GM18907 (cell line): ENCODE measurements at regions not wholly inside any gene's neighbourhood (a gene's known extent, or its start where the extent isn't known, plus 50 kb on each side); places are given as distances from the start of the nearest gene placed in this dataset.

Experiments used
- ATAC-seq: cut with Tn5 transposase; IDR thresholded peaks from one replicate; pipeline ENCODE4 v1.9.1; 2021; ENCODE audit warnings: mild to moderate bottlenecking, moderate library complexity; ENCODE audit not compliant: unreplicated experiment

DNA sequence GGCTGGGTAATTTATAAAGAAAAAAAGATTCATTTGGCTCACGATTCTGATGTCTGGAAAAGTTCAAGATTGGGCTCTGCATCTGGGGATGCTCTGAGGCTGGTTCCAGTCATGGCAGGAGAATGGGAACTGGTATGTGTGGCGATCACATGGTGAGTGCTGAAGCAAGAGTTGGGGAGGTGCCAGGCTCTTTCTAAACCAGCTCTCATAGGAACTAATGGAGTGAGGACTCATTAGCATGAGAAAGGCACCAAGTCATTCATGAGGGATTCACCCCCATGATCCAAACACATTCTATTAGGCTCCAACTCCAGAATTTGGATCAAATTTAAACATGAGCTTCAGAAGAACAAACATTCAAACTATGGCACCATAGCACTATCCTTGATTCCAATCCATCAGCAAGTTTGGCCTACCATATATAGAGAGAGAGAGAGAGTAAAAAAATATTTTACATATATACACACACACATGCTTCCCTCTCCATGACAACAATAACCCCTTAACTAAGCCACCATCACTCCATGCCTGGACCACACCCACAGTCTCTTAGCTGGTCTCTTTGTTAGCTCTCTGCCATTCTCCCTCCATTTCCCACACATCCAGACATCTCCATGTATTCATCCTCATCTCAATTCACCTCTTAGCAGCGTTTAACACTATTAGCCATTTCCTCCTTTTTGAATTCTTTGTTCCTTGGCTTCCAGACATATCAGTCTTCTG lies 57.9 kb downstream of the NPY start:
- ATAC-seq: no peak

DNA sequence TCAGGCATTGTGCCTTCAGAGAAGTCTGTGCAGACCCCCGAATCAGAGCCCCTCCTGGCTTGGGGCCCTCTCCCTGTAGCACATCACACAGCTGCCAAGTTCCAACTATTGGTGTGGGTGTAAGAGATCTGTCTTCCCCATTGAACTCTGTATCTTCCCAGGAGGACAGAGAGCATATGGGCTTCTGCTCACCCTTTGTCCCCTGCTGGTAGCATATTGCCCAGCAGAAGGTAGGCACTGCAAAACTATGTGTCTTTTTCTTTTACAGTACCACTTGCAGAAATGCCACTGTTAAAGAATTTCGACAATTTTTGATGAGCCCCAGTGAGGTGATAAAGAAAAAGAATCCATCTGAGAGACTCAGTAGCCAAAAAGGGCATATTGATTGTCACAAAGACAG lies 59.6 kb downstream of the NPY start:
- ATAC-seq: no peak

DNA sequence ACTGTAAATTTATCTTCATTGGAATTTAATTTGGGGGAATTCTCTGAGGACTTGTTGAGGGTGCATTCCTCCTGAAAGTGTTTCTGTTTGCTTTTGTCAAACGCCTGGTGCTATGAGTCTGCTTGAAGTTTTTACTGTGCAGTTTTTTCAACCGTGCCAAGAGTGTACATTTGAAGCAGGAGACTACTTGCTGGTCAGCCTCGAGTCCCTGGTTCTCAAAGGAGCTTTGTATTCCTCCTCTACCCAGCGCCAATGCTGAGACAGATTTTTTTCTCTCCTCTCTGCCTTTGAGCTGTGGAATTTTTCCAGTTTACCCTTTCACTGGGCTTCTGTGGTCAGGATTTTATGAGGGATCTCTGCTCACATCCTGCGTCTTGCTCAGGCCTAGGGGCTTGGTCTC lies 62.1 kb downstream of the NPY start:
- ATAC-seq: no peak

DNA sequence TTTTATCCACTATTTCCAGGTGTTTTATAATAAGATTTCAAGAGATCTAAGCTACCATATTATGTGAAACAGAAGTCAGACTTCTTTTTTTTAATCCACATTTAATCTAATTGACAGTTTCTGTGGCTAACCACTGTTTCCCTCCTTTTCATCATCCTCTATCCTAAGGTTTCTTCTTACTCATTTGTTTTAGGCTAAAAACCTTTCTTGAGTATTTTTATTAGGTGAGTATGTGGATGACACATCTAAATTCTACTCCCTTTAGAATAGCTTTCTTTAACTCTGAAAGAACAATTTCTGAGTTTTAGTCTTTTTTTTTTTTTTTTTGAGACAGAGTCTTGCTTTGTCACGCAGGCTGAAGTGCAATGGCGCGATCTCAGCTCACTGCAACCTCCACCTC lies 62.7 kb downstream of the NPY start:
- no peak for ATAC-seq

DNA sequence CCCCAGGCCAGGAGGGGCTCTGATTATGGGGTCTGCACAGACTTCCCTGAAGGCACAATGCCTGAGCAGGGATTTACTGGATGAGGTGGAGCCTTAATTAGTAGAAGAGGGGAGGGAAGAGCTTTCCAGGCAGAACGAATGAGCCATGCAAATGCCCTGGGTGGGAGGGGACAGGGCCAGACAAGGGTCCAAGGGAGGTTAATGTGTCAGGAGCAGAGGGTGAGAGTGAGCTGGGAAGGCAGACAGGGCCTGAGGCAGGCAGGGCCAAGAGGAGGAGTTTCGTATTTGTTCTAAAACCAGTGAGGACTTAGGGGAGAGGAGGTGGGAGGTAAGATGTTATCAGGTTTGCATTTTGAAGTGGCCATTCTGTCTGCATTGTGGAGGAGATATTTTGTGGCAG lies 65.3 kb downstream of the NPY start:
- ATAC-seq: no peak

DNA sequence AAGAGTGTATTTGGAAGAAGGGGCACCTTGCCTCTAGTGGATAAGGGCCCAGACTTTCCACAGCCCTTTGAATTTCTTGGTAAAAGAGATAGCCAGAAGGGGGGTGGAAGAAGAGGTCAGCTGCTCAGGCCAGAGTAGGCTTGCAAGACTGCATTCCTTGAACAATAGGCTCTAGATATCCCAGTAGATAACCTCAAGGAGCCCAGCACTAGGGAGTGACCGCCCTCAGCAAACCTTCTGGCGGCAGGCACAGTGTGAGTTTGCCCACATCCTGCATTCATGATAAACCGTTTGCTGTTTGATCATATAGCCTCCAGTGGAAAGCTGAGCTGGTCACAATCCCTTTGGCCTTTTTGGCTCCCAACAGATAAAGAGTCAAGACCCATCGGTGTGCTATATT lies 70.5 kb downstream of the NPY start:
- ATAC-seq: no peak

DNA sequence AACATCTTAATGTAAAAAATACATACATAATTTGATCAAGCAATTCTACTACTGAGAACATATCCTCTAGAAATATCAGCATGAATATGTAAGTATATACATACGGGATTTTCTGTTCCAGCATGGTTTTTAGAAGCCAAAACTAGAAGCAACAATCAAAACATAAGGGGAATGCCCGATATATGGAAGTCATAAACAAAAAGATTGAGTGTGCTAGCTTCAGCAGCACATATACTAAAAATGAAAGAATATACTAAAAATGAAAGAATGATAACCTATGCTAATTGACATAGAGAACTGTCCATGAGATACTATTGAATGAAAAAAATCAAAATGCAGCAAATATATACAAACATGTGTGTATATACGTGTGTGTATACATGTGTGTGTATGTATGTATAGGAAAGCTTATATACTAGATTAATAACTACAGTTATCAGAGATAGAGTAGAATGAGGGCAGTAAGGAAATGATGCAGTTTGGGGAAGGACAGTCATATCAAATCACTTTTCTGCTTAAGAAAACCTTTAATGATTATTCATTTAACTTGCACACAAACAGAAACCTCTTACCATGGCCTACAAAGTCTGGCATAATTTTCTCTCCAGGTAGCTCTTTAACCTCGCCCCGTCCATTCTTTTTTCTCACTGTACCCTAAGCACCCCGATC lies 72.9 kb downstream of the NPY start:
- ATAC-seq: no peak

DNA sequence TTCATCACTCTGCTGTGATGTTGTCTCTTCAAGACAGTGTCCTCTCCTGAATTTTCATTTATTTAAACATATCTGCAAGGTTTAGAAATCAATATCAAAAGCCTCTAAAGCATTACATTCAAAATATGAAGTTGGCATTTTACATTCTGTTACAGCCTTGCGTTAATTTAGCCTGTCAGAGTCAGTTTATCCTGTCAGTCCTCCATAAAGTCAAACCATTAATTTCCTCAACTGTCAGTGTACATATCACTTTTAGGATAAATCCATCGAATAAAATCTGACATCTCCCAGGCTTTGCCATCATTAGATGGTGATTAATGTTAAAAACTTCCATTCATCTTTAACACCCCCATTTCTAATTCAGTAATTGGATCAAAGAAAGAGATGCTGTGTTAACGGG lies 77.0 kb downstream of the NPY start:
- no peak for ATAC-seq

DNA sequence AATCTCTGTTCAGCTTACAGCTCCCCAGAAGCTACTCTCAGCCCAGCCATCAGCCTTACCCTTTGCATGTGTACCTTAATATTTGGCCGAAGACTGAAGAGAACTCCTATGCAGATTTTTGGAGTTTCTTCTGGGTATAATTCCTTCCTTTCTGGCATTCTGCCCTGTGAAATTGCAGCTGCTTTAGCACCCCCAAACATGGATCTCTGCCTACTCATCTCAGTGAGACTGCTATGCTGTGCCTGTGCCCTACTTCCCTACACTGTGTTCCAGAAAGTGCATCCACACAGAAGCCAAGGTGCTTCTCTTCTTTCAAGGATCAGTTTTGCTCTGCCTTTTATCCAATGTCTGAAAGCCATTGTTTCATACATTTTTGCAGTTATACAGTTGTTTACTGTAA lies 81.6 kb downstream of the NPY start:
- no peak for ATAC-seq

DNA sequence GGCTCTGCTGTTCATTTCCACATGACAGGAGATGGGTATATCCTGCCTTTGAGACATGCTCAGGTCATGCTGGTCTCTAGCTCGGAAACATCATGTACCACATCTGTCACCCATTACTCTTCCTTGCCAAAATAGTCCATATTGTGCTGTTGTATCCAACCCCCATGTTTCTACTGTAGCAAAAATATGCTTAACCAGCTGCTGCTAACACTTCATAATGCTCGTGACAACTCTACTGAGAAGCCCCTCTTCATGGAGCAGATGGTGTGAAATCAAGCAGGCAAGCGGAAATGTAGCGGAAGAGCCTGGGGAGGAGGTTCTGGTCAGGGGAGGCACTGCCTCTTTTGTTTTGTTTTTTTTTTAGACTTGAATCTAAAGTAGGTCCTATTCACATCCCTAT lies 82.9 kb downstream of the NPY start:
- ATAC-seq: no peak

DNA sequence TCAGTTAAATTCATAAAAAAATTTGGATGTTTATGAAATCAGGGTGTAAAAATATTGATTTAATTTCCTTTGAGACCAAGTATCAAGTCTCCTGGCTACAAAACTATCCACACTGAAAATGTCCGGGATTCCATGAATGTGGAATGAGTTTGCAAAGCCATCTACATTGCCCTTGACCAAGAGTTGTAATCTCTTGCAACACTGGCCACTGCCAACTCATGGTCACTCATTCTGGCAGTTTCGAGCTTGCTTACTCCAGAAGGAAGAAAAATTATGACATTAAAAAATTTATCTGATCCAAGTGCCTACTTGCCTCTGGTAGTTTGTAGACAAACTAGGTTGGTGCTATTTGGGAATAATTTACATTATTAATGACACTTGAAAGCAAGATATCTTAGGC lies 84.2 kb downstream of the NPY start:
- ATAC-seq: no peak

DNA sequence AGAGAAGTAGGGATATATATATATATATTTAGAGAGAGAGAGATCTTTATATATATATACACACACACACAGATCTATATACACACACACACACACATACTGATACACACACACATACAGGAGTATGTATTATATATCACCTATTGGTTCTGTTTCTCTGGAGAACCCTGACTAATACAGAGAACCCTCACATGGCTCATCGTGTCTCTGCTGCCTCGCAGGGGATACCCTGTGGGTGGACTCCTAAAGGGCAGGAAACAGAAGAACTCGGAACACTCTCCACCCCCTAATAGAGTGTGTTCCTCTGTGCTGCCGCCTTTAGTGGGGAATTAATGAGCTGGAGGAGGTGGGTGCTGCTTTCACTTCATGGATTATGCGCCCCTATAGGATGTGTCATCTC lies 86.6 kb downstream of the NPY start:
- no peak for ATAC-seq

DNA sequence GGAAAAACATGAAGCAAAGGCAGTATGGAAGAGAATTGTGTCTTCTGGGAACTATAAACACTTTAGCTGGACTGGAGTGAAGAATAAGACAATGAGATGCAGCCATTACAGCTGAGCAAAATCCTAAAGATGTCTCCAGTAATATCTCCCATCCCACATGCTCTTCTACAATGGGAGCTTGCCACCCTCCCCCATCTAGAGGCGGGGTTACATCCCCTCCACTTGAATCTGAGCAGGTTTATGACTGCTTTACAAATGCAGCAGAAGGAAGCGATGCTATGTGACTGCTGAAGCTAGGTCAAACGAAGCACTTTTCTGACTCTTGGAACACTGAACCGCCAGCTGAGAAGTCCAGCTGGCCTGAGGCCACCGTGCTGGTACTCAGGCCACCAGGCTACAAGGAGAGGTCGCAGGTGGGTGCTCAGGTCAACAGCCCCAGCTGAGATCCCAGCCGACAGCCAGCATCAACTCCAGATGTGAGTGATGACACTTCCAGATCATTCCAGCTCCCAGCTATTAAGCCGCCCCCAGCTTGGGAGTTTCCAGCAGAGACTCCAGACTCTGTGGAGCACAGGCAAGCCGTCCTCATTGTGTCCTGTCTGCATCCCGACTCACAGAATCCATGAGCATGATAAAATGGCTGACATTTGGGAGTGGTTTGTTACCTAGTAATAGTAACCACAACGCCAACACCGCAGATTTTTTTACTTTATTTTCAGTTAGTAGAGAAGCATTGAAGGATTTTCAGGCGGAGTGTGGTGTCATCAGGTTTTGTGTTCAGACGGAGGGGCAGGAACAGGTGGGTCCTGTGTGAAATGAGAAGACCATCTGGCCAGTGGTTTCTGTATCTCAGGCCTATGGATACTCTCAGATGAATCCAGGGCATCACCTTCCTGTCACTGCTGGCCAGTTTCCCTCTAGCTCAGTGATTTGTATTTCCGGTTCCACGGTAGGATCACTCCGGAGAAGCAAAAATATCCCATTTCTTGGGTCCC lies 89.3 kb downstream of the NPY start:
- no peak for ATAC-seq

DNA sequence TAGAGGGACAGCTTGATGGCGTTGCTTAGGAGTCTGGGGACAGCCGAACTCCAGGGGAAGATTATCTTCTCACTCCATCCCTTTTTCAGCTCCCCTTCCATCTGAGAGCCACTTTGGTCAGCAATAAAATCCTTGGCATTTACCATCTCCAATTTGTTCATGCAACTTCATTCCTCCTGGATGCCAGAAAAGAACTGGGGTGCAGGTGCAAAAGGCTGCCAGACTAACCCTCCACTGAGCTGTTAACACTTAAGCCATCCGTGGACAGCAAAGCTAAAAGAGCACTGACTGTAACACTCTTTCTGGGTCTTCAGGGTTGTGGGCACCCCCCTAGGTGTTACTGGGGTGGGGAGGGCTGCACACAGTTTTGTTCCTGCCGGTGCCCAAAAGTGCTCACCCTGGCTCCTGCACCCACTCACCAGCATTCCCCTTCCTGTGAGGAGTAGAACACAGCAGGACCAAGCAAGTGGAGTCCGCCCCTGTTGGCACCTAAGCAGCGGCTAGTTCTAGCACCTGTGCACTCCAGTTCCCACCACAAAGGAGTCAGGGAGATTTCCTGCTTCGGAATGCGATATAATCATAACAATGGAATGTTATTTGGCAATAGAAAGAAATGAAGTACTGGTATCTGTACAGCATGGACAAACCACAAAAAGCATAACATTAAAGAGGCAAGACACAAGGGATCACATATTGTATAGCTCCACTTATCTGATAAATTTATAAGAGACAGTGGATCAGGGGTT lies 95.1 kb downstream of the NPY start:
- no peak for ATAC-seq

DNA sequence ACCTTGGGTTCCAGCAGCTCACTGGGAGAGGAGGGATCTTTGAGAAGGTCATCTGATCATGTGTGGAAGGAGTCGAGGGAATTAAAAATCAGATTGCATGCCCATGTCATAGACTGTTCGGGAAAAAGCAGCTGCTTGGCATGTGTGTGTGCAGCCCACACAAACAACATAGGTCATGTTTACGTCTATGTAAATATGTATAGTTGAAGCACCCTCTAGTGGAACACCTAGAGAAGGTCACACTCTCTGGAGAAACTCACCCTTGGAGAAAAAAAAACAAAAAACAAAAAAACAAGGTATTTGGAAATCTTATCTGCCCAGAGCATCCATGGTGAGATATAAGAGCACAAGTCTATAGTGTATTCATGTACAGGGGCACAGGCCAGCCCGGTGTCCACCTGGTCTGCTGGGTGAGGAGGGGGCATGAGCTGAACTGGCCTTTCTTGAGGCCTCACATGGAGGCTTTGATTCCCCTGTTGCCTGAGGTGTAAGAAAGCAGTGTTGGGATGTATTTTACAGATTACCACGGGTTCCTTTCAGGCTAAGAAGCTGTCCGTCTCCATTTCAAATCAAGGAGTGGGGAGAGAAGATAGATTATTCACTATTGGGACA lies 98.0 kb downstream of the NPY start:
- ATAC-seq: no peak

DNA sequence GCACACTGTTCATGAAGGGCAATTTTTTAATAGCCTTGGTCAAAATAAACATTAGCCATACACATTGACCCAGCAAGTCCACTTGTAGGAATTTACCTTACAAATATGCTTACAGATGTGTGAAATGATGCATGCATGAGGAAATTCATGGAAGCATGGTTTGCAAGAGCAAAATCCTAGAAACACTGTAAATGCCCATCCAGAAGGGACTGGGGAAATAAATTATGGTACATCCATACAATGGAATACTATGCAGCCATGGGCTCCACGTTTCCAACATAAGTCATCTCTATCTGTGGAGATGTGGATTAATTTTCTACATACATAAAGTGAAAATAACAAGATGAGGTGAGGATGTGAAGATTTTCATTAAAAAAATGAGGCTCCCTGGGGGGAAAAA lies 99.1 kb downstream of the NPY start:
- ATAC-seq: no peak

DNA sequence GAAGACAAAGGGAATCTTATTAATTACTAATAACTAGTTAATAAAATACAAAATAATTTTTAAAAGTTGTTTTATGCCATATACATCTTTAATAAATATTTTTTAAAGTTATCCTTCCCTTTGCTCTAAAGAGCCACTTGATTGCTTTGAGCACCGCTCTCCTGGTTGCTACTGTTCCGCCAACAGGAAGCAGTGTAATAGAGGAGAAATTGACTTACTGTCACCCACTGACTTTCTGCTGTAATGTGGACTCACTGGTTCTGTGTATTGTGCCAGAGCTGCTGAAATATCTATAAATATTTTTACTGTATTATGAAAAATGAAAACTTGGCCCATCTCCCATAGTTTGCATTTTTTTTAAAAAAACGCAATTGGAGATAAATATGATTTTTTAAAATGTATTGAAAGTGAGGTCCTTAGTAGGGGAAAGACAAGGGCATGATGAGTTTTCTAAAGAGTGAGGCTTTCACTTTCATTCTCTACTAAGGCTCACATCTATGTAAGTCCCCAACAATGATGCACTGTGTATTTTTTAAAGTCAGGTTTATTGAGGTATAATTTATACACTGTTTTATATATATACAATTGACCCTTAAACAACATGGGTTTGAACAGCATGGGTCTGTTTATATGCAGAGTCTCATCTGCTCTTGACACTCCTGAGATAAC lies 100.5 kb downstream of the NPY start:
- ATAC-seq: no peak

DNA sequence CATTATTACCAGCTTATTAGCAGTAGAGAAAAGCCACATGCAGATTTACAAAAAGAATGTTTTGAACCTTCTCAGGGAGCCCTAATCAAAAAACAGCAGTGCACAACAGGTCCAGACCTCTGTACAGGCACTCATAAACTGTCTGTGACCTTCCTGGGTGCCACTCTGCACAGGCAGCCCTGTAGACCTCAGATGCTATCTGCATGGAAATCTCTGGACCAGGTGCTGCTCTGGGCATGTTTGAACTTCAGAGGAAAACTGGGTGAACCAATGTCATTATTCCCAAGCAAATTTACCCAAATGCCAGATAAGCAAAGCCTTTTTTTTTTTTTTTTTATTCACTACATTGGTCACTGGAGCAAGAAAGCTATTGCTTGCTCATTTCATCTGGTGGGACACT lies 104.2 kb downstream of the NPY start:
- no peak for ATAC-seq

DNA sequence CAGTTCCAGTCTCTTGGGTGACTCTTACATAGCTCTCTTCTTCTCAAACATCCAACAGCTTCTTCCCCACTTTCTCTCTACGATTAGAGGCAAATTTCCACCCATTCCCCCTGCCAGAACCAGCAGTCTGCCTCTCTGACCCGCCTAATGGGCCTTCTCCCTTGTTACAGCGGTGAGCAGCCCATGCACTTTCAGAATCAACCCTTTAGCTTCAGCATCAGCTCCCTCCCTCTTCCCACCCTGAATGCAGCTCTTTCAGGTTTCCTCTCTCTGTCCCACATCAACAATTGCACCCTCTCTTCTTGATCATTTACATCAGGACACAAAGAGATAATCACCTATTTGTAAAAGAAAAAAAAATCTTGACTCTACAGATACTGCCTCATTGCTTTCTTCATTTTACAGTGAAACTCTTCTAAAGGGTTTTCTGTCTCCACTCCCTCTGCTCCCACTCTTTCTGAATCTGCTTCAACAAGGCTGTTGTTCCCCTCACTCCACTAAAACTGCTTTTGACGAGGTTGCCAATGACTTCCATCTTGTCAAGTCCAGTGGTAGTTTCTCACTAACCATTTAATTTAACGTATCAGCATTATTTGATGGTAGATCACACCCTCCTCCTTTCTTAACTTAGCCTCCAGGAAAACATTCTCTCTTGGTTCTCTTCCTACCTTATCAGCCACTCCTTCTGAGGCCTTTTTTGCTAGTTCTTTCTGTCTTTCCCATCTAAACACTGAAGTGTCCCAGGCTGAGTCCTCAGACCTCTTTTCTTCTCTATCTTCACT lies 106.6 kb downstream of the NPY start:
- ATAC-seq: no peak
